DND-41 (cell line): ENCODE measurements at regions not wholly inside any gene's neighbourhood (a gene's known extent, or its start where the extent isn't known, plus 50 kb on each side); places are given as distances from the start of the nearest gene placed in this dataset.

ENCODE experiments used
- ATAC-seq: fragments of 200-7000 bp; cut with Tn5 transposase; 3 replicates; pipeline ENCODE4 v1.9.1; 2021; ENCODE audit warnings: low read depth; ENCODE audit not compliant: insufficient read depth
- DNase-seq: peaks from one replicate; pipeline ENCODE4 v3.0.0-alpha.2; 2020
- H2AFZ ChIP-seq: 2 replicates; pipeline ENCODE4 v1.6.0; 2012; ENCODE audit warnings: low read depth, low read length
- H3K27ac ChIP-seq: 2 replicates; pipeline ENCODE4 v1.5.1; 2012; ENCODE audit warnings: low read length, inconsistent platforms
- H3K27me3 ChIP-seq: fragments of 200-600 bp; sonication (generic); 2 replicates; pipeline ENCODE4 v1.6.0; 2012; ENCODE audit warnings: low read length, mild to moderate bottlenecking, inconsistent platforms; ENCODE audit not compliant: insufficient read depth, poor library complexity
- H3K36me3 ChIP-seq: 2 replicates; pipeline ENCODE4 v1.5.1; 2012; ENCODE audit warnings: low read length, inconsistent platforms; ENCODE audit not compliant: insufficient read depth
- H3K4me1 ChIP-seq: 2 replicates; pipeline ENCODE4 v1.5.1; 2012; ENCODE audit warnings: mild to moderate bottlenecking, low read length; ENCODE audit not compliant: insufficient read depth
- H3K4me2 ChIP-seq: 2 replicates; pipeline ENCODE4 v1.6.0; 2012; ENCODE audit warnings: mild to moderate bottlenecking, moderate library complexity, low read length, inconsistent platforms; ENCODE audit not compliant: insufficient read depth
- H3K4me3 ChIP-seq, 2 experiments: fragments of 200-600 bp in 1 of 2; shearing (Covaris generic) in 1 of 2; 2 replicates each; pipeline ENCODE4 v1.5.1; 2012 to 2016; ENCODE audit warnings: inconsistent platforms in 2 of 2, low read length in 2 of 2, mild to moderate bottlenecking in 2 of 2, low read depth in 1 of 2, moderate library complexity in 1 of 2
- H3K79me2 ChIP-seq: 2 replicates; pipeline ENCODE4 v1.6.0; 2012; ENCODE audit warnings: low read length, inconsistent platforms; ENCODE audit not compliant: insufficient read depth
- H3K9ac ChIP-seq: 2 replicates; pipeline ENCODE4 v1.6.0; 2012; ENCODE audit warnings: low read depth, mild to moderate bottlenecking, inconsistent platforms, low read length, moderate library complexity
- H3K9me3 ChIP-seq: 2 replicates; pipeline ENCODE4 v1.5.1; 2012; ENCODE audit warnings: low read length, moderate library complexity, mild to moderate bottlenecking, inconsistent platforms; ENCODE audit not compliant: insufficient read depth, severe bottlenecking
- H4K20me1 ChIP-seq: 2 replicates; pipeline ENCODE4 v1.6.0; 2012; ENCODE audit warnings: low read length; ENCODE audit not compliant: insufficient read depth
- EZH2 ChIP-seq: IDR thresholded peaks from 3 replicates; pipeline ENCODE4 v1.6.1; 2012; ENCODE audit warnings: borderline replicate concordance, low read depth, mild to moderate bottlenecking, moderate library complexity, low read length, inconsistent platforms; ENCODE audit not compliant: severe bottlenecking
- TF ChIP-seq, protein P1 (sequence below): IDR thresholded peaks from 2 replicates; pipeline ENCODE4 v1.5.1; 2012; ENCODE audit warnings: borderline replicate concordance, low read length, moderate library complexity, mild to moderate bottlenecking; ENCODE audit not compliant: poor library complexity, severe bottlenecking; ENCODE audit errors: extremely low read depth

DNA sequence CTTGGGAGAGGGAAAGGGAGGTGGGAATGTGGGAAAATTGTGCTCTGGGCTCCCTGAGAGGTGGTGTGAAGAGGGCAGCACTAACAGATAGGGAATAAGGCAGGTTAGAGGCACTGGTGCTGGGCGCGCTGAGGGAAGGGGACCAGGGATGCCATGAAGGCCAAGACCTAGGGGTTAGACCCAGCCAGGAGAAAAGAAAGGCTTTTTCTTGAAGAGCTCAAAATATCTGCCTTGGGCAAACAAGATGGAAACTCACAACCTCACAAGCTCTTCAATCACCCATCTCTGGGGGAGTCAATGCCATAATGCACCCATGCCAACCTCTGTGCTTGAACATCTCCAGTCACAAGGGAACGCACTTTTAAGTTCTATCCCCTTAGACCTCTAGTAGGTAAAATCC lies 363.6 kb upstream of the CHD6 start:
- Histone ChIP-seq H3K4me2 (no peak overlapping the region), H3K4me1 (no peaks in the 10 kb centered on the region), H3K9ac (no peak overlapping the region), H3K27ac (no peak overlapping the region), H3K27me3 (peaks cover 3% of the 10 kb centered on the region), H4K20me1 (no peaks in the 10 kb centered on the region), H3K4me3 (no peak overlapping the region), H2AFZ (no peak overlapping the region), H3K36me3 (no peaks in the 10 kb centered on the region), H3K9me3 (no peaks in the 10 kb centered on the region), H3K79me2 (no peaks in the 10 kb centered on the region)
- no peak for ATAC-seq
- TF ChIP-seq, protein P1, sequence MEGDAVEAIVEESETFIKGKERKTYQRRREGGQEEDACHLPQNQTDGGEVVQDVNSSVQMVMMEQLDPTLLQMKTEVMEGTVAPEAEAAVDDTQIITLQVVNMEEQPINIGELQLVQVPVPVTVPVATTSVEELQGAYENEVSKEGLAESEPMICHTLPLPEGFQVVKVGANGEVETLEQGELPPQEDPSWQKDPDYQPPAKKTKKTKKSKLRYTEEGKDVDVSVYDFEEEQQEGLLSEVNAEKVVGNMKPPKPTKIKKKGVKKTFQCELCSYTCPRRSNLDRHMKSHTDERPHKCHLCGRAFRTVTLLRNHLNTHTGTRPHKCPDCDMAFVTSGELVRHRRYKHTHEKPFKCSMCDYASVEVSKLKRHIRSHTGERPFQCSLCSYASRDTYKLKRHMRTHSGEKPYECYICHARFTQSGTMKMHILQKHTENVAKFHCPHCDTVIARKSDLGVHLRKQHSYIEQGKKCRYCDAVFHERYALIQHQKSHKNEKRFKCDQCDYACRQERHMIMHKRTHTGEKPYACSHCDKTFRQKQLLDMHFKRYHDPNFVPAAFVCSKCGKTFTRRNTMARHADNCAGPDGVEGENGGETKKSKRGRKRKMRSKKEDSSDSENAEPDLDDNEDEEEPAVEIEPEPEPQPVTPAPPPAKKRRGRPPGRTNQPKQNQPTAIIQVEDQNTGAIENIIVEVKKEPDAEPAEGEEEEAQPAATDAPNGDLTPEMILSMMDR: no peak
- TF ChIP-seq EZH2: no peak
- DNase-seq: no peak

DNA sequence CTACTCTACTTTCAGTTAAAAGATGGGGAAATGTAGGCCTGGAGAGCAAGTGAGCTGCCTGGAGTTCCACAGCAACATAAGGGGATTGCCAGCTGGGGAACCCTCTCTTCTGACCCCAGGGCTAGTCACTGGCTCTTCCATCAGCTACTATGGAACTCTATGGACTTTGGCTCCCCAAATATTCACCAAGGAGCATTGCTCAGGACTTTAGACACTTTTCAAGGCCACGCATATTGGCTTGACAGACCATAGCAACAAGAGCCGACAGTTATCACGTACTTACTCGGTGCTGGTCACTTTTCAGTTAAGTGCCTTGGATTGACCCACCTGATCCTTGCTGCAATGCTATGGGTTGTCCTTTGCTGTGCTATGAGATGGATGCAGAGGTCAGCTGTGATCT lies 360.7 kb upstream of the CHD6 start:
- Histone ChIP-seq H3K27me3 (no peaks in the 10 kb centered on the region), H3K9ac (no peak overlapping the region), H3K27ac (no peak overlapping the region), H3K79me2 (no peaks in the 10 kb centered on the region), H3K4me1 (no peaks in the 10 kb centered on the region), H3K9me3 (no peaks in the 10 kb centered on the region), H3K4me2 (no peak overlapping the region), H3K4me3 (no peak overlapping the region), H3K36me3 (no peaks in the 10 kb centered on the region), H4K20me1 (no peaks in the 10 kb centered on the region), H2AFZ (no peak overlapping the region)
- DNase-seq: no peak
- TF ChIP-seq, protein P1: no peak
- TF ChIP-seq EZH2: no peak
- ATAC-seq: no peak

DNA sequence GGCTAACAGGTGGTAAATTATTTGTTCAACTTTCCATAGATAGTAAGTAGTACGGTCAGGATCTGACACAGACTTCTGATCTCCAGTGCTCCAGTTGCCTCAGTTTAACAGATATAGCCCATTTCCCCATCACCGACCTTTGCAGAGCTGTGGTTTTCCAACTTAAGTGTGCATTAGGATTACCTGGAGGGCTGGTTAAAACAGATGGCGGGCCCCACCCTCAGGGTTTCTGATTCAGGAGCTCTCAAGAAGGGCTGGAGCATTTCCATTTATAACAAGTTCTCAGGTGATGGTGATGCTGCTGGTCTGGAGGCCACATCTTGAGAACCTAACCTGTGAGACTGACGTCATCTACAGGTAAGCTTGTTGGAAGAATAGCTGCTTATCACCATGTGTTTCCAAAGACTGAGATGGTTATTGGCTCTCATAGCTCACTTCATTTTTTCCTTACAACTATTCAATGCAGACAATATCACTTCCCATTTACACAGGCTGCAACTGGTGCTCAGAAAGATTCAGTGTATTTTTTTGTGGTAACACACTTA lies 360.1 kb upstream of the CHD6 start:
- H2AFZ ChIP-seq: no peak overlapping the region
- H3K9ac ChIP-seq: no peak overlapping the region
- H3K4me1 ChIP-seq: no peaks in the 10 kb centered on the region
- DNase-seq: no peak
- no peak overlapping the region for H3K4me2 ChIP-seq
- H3K27me3 ChIP-seq: no peaks in the 10 kb centered on the region
- no peaks in the 10 kb centered on the region for H3K36me3 ChIP-seq
- no peaks in the 10 kb centered on the region for H4K20me1 ChIP-seq
- no peak overlapping the region for H3K27ac ChIP-seq
- TF ChIP-seq, protein P1: no peak
- no peak for TF ChIP-seq EZH2
- no peaks in the 10 kb centered on the region for H3K9me3 ChIP-seq
- ATAC-seq: no peak
- H3K79me2 ChIP-seq: no peaks in the 10 kb centered on the region
- no peak overlapping the region for H3K4me3 ChIP-seq

DNA sequence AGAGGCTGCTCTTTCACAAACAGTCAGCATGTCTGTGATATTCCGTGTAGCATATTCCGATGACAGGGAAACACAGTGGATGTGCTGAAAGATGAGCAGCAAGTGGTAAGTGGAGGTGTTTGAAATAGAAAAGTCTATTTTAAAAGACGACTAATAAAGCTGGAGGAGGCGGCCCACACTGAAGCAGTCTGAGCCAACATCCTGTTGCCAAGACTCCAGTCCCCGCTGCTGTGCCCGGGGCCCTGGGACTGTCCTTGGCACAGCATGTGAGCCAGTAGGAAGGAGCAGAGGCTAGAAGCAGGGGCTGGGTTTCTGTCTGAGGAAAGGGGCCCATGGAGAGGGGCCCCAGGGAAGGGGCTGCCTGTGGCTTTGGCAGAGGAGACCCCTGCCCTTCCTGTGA lies 351.5 kb upstream of the CHD6 start:
- no peaks in the 10 kb centered on the region for H3K4me1 ChIP-seq
- no peak overlapping the region for H3K4me3 ChIP-seq
- DNase-seq (no peak), ATAC-seq (no peak)
- no peak overlapping the region for H3K27ac ChIP-seq
- peaks cover 11% of the 10 kb centered on the region for H3K27me3 ChIP-seq
- H3K4me2 ChIP-seq: no peak overlapping the region
- no peak overlapping the region for H2AFZ ChIP-seq
- H3K9ac ChIP-seq: no peak overlapping the region
- no peak for TF ChIP-seq EZH2
- TF ChIP-seq, protein P1: no peak
- no peaks in the 10 kb centered on the region for H4K20me1 ChIP-seq
- H3K36me3 ChIP-seq: no peaks in the 10 kb centered on the region
- no peaks in the 10 kb centered on the region for H3K9me3 ChIP-seq
- no peaks in the 10 kb centered on the region for H3K79me2 ChIP-seq
